Fibroblast of peridontal ligament (primary cell): ENCODE measurements at regions not wholly inside any gene's neighbourhood (a gene's known extent, or its start where the extent isn't known, plus 50 kb on each side); places are given as distances from the start of the nearest gene placed in this dataset.

Experiments
- DNase-seq: peaks from one replicate; pipeline ENCODE4 v3.0.0-alpha.2; 2010; ENCODE audit errors: extremely low read depth

GRCh38 chr10:131773370-131774343 lies 127.2 kb upstream of the PPP2R2D start:
- no peak for DNase-seq

- no peak for DNase-seq
Observed at GRCh38 chr10:131774681-131775085, 126.1 kb upstream of the PPP2R2D start.

- no peak for DNase-seq
Observed at GRCh38 chr10:131775433-131775832, 125.4 kb upstream of the PPP2R2D start.

- DNase-seq = no peak
Observed at GRCh38 chr10:131775833-131776232, 125.0 kb upstream of the PPP2R2D start.

- no peak for DNase-seq
Observed at GRCh38 chr10:131776496-131776895, 124.3 kb upstream of the PPP2R2D start.

- no peak for DNase-seq
Observed at GRCh38 chr10:131777162-131777561, 123.6 kb upstream of the PPP2R2D start.

GRCh38 chr10:131777921-131778320 lies 122.9 kb upstream of the PPP2R2D start:
- DNase-seq = no peak

GRCh38 chr10:131778385-131778784 lies 122.4 kb upstream of the PPP2R2D start:
- DNase-seq = no peak

- DNase-seq = no peak
Observed at GRCh38 chr10:131778842-131779241, 122.0 kb upstream of the PPP2R2D start.

GRCh38 chr10:131779661-131780394 lies 121.0 kb upstream of the PPP2R2D start:
- no peak for DNase-seq

- no peak for DNase-seq
Observed at GRCh38 chr10:131781076-131781475, 119.7 kb upstream of the PPP2R2D start.

- DNase-seq = no peak
Observed at GRCh38 chr10:131781791-131782190, 119.0 kb upstream of the PPP2R2D start.

GRCh38 chr10:131784363-131785120 lies 116.3 kb upstream of the PPP2R2D start:
- no peak for DNase-seq

GRCh38 chr10:131785121-131785460 lies 115.7 kb upstream of the PPP2R2D start:
- DNase-seq = no peak

- DNase-seq = peak; percentile 19
Observed at GRCh38 chr10:131786756-131787605, 113.8 kb upstream of the PPP2R2D start.

- no peak for DNase-seq
Observed at GRCh38 chr10:131787961-131788360, 112.8 kb upstream of the PPP2R2D start.

GRCh38 chr10:131788386-131788785 lies 112.4 kb upstream of the PPP2R2D start:
- no peak for DNase-seq

- no peak for DNase-seq
Observed at GRCh38 chr10:131789516-131789915, 111.3 kb upstream of the PPP2R2D start.

- no peak for DNase-seq
Observed at GRCh38 chr10:131790021-131790420, 110.8 kb upstream of the PPP2R2D start.

- DNase-seq = no peak
Observed at GRCh38 chr10:131792011-131792651, 108.7 kb upstream of the PPP2R2D start.

- no peak for DNase-seq
Observed at GRCh38 chr10:131792809-131793208, 108.0 kb upstream of the PPP2R2D start.
